Keratinocyte (primary cell): ENCODE measurements at regions not wholly inside any gene's neighbourhood (a gene's known extent, or its start where the extent isn't known, plus 50 kb on each side); places are given as distances from the start of the nearest gene placed in this dataset.

Experiments used
- DNase-seq: peaks from one replicate; pipeline ENCODE4 v3.0.0-alpha.2; 2011; ENCODE audit warnings: low read depth, missing footprints, low spot score
- FAIRE-seq: peaks from 2 replicates; lab custom pipeline; 2011; peaks lifted over from hg19 to GRCh38; lab: Jason Lieb, UNC
- H2AFZ ChIP-seq: 2 replicates; pipeline ENCODE4 v1.6.0; 2012; ENCODE audit warnings: low read length, control low read depth, inconsistent platforms; ENCODE audit not compliant: control insufficient read depth
- H3K27ac ChIP-seq: 2 replicates; pipeline ENCODE4 v1.5.1; 2011; ENCODE audit warnings: low read length; ENCODE audit not compliant: control insufficient read depth, insufficient read depth
- H3K27me3 ChIP-seq: 3 replicates; pipeline ENCODE4 v1.6.0; 2011; ENCODE audit warnings: low read length; ENCODE audit not compliant: control insufficient read depth, insufficient read depth; ENCODE audit errors: extremely low read depth
- H3K36me3 ChIP-seq, 2 experiments: 2 replicates in 1 of 2; 3 replicates in 1 of 2; pipeline ENCODE4 v1.5.1; 2011; ENCODE audit warnings: low read length in 2 of 2, mild to moderate bottlenecking in 1 of 2; ENCODE audit not compliant: control insufficient read depth in 2 of 2, insufficient read depth in 2 of 2; ENCODE audit errors: extremely low read depth in 1 of 2
- H3K4me1 ChIP-seq: 3 replicates; pipeline ENCODE4 v1.5.1; 2011; ENCODE audit warnings: low read length; ENCODE audit not compliant: control insufficient read depth, insufficient read depth; ENCODE audit errors: extremely low read depth
- H3K4me2 ChIP-seq: 3 replicates; pipeline ENCODE4 v1.6.0; 2011; ENCODE audit warnings: low read depth, low read length; ENCODE audit not compliant: control insufficient read depth, insufficient read depth; ENCODE audit errors: extremely low read depth
- H3K4me3 ChIP-seq, 3 experiments: fragments of 200-600 bp in 1 of 3; sonication (generic) in 1 of 3; 2 replicates in 2 of 3; 3 replicates in 1 of 3; pipeline ENCODE4 v1.5.1; 2011 to 2016; ENCODE audit warnings: low read length in 3 of 3, mild to moderate bottlenecking in 3 of 3, control low read depth in 2 of 3, inconsistent platforms in 1 of 3, low read depth in 1 of 3, mixed read lengths in 1 of 3, mixed run types in 1 of 3, moderate library complexity in 1 of 3; ENCODE audit not compliant: control insufficient read depth in 2 of 3, insufficient read depth in 2 of 3; ENCODE audit errors: extremely low read depth in 1 of 3
- H3K79me2 ChIP-seq: 2 replicates; pipeline ENCODE4 v1.6.0; 2012; ENCODE audit warnings: low read length; ENCODE audit not compliant: control insufficient read depth, insufficient read depth
- H3K9ac ChIP-seq: 3 replicates; pipeline ENCODE4 v1.6.0; 2011; ENCODE audit warnings: low read length; ENCODE audit not compliant: control insufficient read depth, insufficient read depth; ENCODE audit errors: extremely low read depth
- H3K9me1 ChIP-seq: 3 replicates; pipeline ENCODE4 v1.6.0; 2011; ENCODE audit warnings: low read length; ENCODE audit not compliant: control insufficient read depth, insufficient read depth; ENCODE audit errors: extremely low read depth
- H3K9me3 ChIP-seq: 2 replicates; pipeline ENCODE4 v1.5.1; 2012; ENCODE audit warnings: low read depth, low read length; ENCODE audit not compliant: control insufficient read depth
- H4K20me1 ChIP-seq: 3 replicates; pipeline ENCODE4 v1.6.0; 2011; ENCODE audit warnings: low read length; ENCODE audit not compliant: control insufficient read depth, insufficient read depth; ENCODE audit errors: extremely low read depth
- EZH2 ChIP-seq: IDR thresholded peaks from one replicate; pipeline ENCODE4 v1.6.1; 2012; ENCODE audit warnings: inconsistent platforms, mild to moderate bottlenecking, low read length, moderate library complexity
- dilution Hi-C: fragments of 300-500 bp; cut with MboI; formaldehyde crosslinking; loops from one replicate; pipeline ENCODE4 v1.7.0; 2020; ENCODE audit warnings: low sequenced_read_pairs; ENCODE audit not compliant: extremely low pct_ligation_motif_present
- TF ChIP-seq, protein P1 (sequence below), 3 experiments: IDR thresholded peaks in 1 of 3; conservative IDR thresholded peaks in 1 of 3; optimal IDR thresholded peaks in 1 of 3; 2 replicates in 2 of 3; 3 replicates in 1 of 3; pipeline versions ENCODE3 to v1.5.1; 2011; ENCODE audit warnings: low read length in 3 of 3, mild to moderate bottlenecking in 3 of 3, moderate library complexity in 2 of 3, control low read depth in 1 of 3, inconsistent platforms in 1 of 3; ENCODE audit not compliant: insufficient read depth in 2 of 3; ENCODE audit errors: extremely low read depth in 1 of 3

DNA sequence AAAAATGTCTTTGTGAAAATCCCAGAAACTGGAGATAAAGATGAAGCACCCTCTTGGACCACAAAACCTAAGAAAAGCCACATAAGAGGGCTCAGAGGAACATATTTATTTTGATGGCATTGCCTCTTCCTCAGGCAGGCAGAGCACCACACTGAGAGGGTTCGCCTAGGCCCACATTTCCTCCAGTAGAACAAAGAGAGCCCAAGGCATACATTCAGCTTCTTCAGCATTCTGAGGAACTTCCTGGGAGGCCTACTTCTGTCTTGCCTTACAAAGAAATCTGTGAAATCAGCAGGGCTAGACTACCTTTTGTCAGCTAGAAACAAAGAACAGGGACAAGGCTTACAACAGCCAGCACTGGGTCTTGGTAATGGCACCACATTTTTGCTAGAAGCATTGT, 1325.3 kb downstream of the SI start:
- no peak overlapping the region for H3K4me2 ChIP-seq
- H3K27me3 ChIP-seq: no peaks in the 10 kb centered on the region
- DNase-seq (no peak), FAIRE-seq (no peak)
- H3K4me3 ChIP-seq: no peak overlapping the region
- no peak overlapping the region for H3K9ac ChIP-seq
- no peaks in the 10 kb centered on the region for H3K36me3 ChIP-seq
- dilution Hi-C loops: no loop called here
- TF ChIP-seq, protein P1, sequence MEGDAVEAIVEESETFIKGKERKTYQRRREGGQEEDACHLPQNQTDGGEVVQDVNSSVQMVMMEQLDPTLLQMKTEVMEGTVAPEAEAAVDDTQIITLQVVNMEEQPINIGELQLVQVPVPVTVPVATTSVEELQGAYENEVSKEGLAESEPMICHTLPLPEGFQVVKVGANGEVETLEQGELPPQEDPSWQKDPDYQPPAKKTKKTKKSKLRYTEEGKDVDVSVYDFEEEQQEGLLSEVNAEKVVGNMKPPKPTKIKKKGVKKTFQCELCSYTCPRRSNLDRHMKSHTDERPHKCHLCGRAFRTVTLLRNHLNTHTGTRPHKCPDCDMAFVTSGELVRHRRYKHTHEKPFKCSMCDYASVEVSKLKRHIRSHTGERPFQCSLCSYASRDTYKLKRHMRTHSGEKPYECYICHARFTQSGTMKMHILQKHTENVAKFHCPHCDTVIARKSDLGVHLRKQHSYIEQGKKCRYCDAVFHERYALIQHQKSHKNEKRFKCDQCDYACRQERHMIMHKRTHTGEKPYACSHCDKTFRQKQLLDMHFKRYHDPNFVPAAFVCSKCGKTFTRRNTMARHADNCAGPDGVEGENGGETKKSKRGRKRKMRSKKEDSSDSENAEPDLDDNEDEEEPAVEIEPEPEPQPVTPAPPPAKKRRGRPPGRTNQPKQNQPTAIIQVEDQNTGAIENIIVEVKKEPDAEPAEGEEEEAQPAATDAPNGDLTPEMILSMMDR (optimal IDR thresholded peaks at IDR 0.05 in 1 of 3, IDR thresholded peaks at IDR 0.05 in 1 of 3, conservative IDR thresholded peaks at IDR 0.05 in 1 of 3; ENCODE audit: extremely low read depth in 1 of 3, insufficient read depth in 2 of 3, low read length in 3 of 3): no peak
- no peak for TF ChIP-seq EZH2
- no peaks in the 10 kb centered on the region for H3K9me3 ChIP-seq
- no peaks in the 10 kb centered on the region for H4K20me1 ChIP-seq
- H3K4me1 ChIP-seq: no peaks in the 10 kb centered on the region
- H3K27ac ChIP-seq: no peak overlapping the region
- no peaks in the 10 kb centered on the region for H3K79me2 ChIP-seq
- H3K9me1 ChIP-seq: no peaks in the 10 kb centered on the region
- no peak overlapping the region for H2AFZ ChIP-seq

DNA sequence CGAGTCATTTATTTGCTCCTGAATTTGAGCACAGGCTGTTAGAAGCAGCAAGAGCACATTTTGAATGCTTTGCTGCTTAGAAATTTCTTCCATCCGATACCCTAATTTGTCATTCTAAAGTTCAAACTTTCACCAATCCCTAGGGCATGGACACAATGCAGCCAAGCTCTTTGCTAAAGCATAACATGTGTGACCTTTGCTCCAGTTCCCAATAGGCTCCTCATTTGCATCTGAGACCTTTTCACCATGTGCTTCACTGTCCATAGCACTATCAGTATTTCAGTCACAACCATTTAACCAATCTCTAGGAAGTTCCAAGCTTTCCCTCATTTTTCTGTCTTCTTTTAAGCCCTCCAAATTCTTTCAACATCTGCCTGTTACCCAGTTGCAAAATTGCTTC, 1333.1 kb downstream of the SI start:
- FAIRE-seq: no peak
- TF ChIP-seq, protein P1 (optimal IDR thresholded peaks at IDR 0.05 in 1 of 3, IDR thresholded peaks at IDR 0.05 in 1 of 3, conservative IDR thresholded peaks at IDR 0.05 in 1 of 3; ENCODE audit: extremely low read depth in 1 of 3, insufficient read depth in 2 of 3, low read length in 3 of 3): no peak
- Histone ChIP-seq H3K27ac (no peak overlapping the region), H3K9ac (no peak overlapping the region), H3K4me3 (no peak overlapping the region), H3K4me2 (no peak overlapping the region), H3K36me3 (no peaks in the 10 kb centered on the region), H3K9me3 (no peaks in the 10 kb centered on the region), H3K9me1 (no peaks in the 10 kb centered on the region), H4K20me1 (no peaks in the 10 kb centered on the region), H3K4me1 (no peaks in the 10 kb centered on the region), H3K79me2 (no peaks in the 10 kb centered on the region), H2AFZ (no peak overlapping the region), H3K27me3 (no peaks in the 10 kb centered on the region)
- dilution Hi-C loops: no loop called here
- DNase-seq: no peak
